A673 (cell line): ENCODE measurements at regions not wholly inside any gene's neighbourhood (a gene's known extent, or its start where the extent isn't known, plus 50 kb on each side); places are given as distances from the start of the nearest gene placed in this dataset.

Experiments
- BruUV-seq: library from RNA; stranded (reverse); fragments of 400-500 nt; replicated peaks from 2 replicates; lab custom pipeline; 2021; lab: Mats Ljungman, UMichigan
- CTCF ChIA-PET: fragments of 300-600 bp; sonication (Branson Sonifier 250); formaldehyde crosslinking; loops from one replicate; lab custom pipeline; 2022; ENCODE audit warnings: antibody characterized with exemption; lab: Charles Lee
- POLR2A ChIA-PET: fragments of 300-600 bp; sonication (Branson Sonifier 250); formaldehyde crosslinking; loops from one replicate; lab custom pipeline; 2022; ENCODE audit warnings: antibody characterized with exemption; ENCODE audit not compliant: low non-redundant PET; lab: Charles Lee
- DNase-seq: peaks from one replicate; pipeline ENCODE4 v3.0.0-alpha.2; 2015; ENCODE audit warnings: low spot score
- H3K27ac ChIP-seq: fragments of 200-600 bp; sonication (generic); 2 replicates; pipeline ENCODE4 v1.5.1; 2016; ENCODE audit warnings: mixed run types, low read depth, mild to moderate bottlenecking, mixed read lengths, antibody characterized with exemption, low read length; ENCODE audit not compliant: poor library complexity, severe bottlenecking
- H3K27me3 ChIP-seq: fragments of 200-600 bp; sonication (generic); replicated peaks from 2 replicates; pipeline ENCODE4 v1.6.1; 2017; ENCODE audit warnings: mixed run types, low read depth, mild to moderate bottlenecking, mixed read lengths, antibody characterized with exemption, low read length; ENCODE audit not compliant: insufficient read depth, poor library complexity
- H3K36me3 ChIP-seq: fragments of 200-600 bp; sonication (generic); 2 replicates; pipeline ENCODE4 v1.6.1; 2016; ENCODE audit warnings: mixed run types, mild to moderate bottlenecking, mixed read lengths, antibody characterized with exemption, low read length; ENCODE audit not compliant: insufficient read depth, poor library complexity, severe bottlenecking
- H3K4me1 ChIP-seq: fragments of 200-600 bp; sonication (generic); 2 replicates; pipeline ENCODE4 v1.6.1; 2017; ENCODE audit warnings: mixed run types, mild to moderate bottlenecking, mixed read lengths, antibody characterized with exemption, low read length; ENCODE audit not compliant: insufficient read depth, poor library complexity, severe bottlenecking
- H3K4me3 ChIP-seq: fragments of 200-600 bp; sonication (generic); 2 replicates; pipeline ENCODE4 v1.5.1; 2016; ENCODE audit warnings: low read depth, mixed run types, mild to moderate bottlenecking, mixed read lengths, low read length; ENCODE audit not compliant: poor library complexity, severe bottlenecking
- H3K9me3 ChIP-seq: fragments of 200-600 bp; sonication (generic); 2 replicates; pipeline ENCODE4 v1.6.1; 2016; ENCODE audit warnings: mixed run types, low read depth, mild to moderate bottlenecking, mixed read lengths, antibody characterized with exemption, low read length; ENCODE audit not compliant: poor library complexity, severe bottlenecking
- CTCF ChIP-seq: fragments of 300-800, 200-600 bp; sonication (generic); conservative IDR thresholded peaks from 2 replicates; pipeline ENCODE4 v1.5.1; 2017; ENCODE audit warnings: low read depth, mild to moderate bottlenecking, antibody characterized with exemption, low read length, moderate library complexity, mixed read lengths
- EZH2 ChIP-seq: fragments of 200-600 bp; sonication (generic); IDR thresholded peaks from 2 replicates; pipeline ENCODE4 v1.6.1; 2017; ENCODE audit warnings: borderline replicate concordance, low read depth, mild to moderate bottlenecking, mixed read lengths, antibody characterized with exemption, low read length; ENCODE audit not compliant: poor library complexity, severe bottlenecking
- intact Hi-C: fragments of 100-400 bp; cut with micrococcal nuclease; formaldehyde crosslinking; loops from one replicate; pipeline ENCODE4 v1.10.0; 2022; ENCODE audit not compliant: unreplicated experiment

- intact Hi-C loops, result no loop called here
- Histone ChIP-seq H3K4me1 (no peaks in the 10 kb centered on the region), H3K4me3 (no peak overlapping the region), H3K27me3 (peaks cover 48% of the 10 kb centered on the region), H3K9me3 (no peaks in the 10 kb centered on the region), H3K36me3 (no peaks in the 10 kb centered on the region), H3K27ac (no peak overlapping the region)
- no peak for TF ChIP-seq CTCF
- no peak for TF ChIP-seq EZH2
- no peak for DNase-seq
- POLR2A ChIA-PET, result no interaction called here
- BruUV-seq, result no TSS peak
- CTCF ChIA-PET, result no interaction called here
These were observed 141.1 kb upstream of the WDR11 start for GRCh38 chr10:120710076-120710475.

- BruUV-seq, result no TSS peak
- ChIA-PET POLR2A (no interaction called here), CTCF (no interaction called here)
- intact Hi-C loops, result no loop called here
- Histone ChIP-seq H3K9me3 (no peaks in the 10 kb centered on the region), H3K4me3 (no peak overlapping the region), H3K36me3 (no peaks in the 10 kb centered on the region), H3K27me3 (peaks cover 42% of the 10 kb centered on the region), H3K27ac (no peak overlapping the region), H3K4me1 (no peaks in the 10 kb centered on the region)
- DNase-seq, result no peak
- TF ChIP-seq EZH2 (no peak), CTCF (no peak)
These were observed 139.3 kb upstream of the WDR11 start for GRCh38 chr10:120711860-120712259.

- H3K4me3 ChIP-seq, result no peak overlapping the region
- ChIA-PET CTCF (no interaction called here), POLR2A (no interaction called here)
- DNase-seq, result no peak
- peaks cover 40% of the 10 kb centered on the region for H3K27me3 ChIP-seq
- H3K9me3 ChIP-seq, result no peaks in the 10 kb centered on the region
- no peaks in the 10 kb centered on the region for H3K4me1 ChIP-seq
- H3K27ac ChIP-seq, result no peak overlapping the region
- no peaks in the 10 kb centered on the region for H3K36me3 ChIP-seq
- intact Hi-C loops, result no loop called here
- TF ChIP-seq EZH2, result no peak
- no peak for TF ChIP-seq CTCF
- BruUV-seq, result no TSS peak
These were observed 137.5 kb upstream of the WDR11 start for GRCh38 chr10:120713573-120714205.
